WTC11 (cell line): ENCODE measurements at regions not wholly inside any gene's neighbourhood (a gene's known extent, or its start where the extent isn't known, plus 50 kb on each side); places are given as distances from the start of the nearest gene placed in this dataset.

ENCODE experiments used
- CBFB ChIP-seq: sonication (generic); formaldehyde crosslinking; IDR thresholded peaks from 2 replicates; pipeline ENCODE4 v1.8.1; 2022; ENCODE audit warnings: mild to moderate bottlenecking, low read depth, missing genetic modification reagents
- CTCF ChIP-seq: fragments of 200-600 bp; IDR thresholded peaks from 2 replicates; pipeline ENCODE4 v1.8.0; 2022; ENCODE audit warnings: antibody characterized with exemption
- E2F4 ChIP-seq: sonication (generic); formaldehyde crosslinking; IDR thresholded peaks from 2 replicates; pipeline ENCODE4 v1.8.1; 2022; ENCODE audit warnings: low read depth, mild to moderate bottlenecking, moderate library complexity, missing genetic modification reagents, borderline replicate concordance
- ELF4 ChIP-seq: sonication (generic); formaldehyde crosslinking; IDR thresholded peaks from 2 replicates; pipeline ENCODE4 v1.8.1; 2022; ENCODE audit warnings: low read depth, mild to moderate bottlenecking, moderate library complexity, missing genetic modification reagents
- FOXP4 ChIP-seq: sonication (generic); formaldehyde crosslinking; IDR thresholded peaks from 2 replicates; pipeline ENCODE4 v1.8.0; 2022; ENCODE audit warnings: mild to moderate bottlenecking, missing genetic modification reagents
- GRHL2 ChIP-seq: fragments of 250-450 bp; sonication (Bioruptor Pico); IDR thresholded peaks from 2 replicates; pipeline ENCODE4 v1.8.0; 2022; ENCODE audit warnings: mild to moderate bottlenecking, moderate library complexity; ENCODE audit not compliant: insufficient replicate concordance, severe bottlenecking
- KAT7 ChIP-seq: sonication (generic); formaldehyde crosslinking; IDR thresholded peaks from 2 replicates; pipeline ENCODE4 v1.8.1; 2023; ENCODE audit warnings: missing genetic modification reagents, mild to moderate bottlenecking, borderline replicate concordance
- MAX ChIP-seq: sonication (generic); formaldehyde crosslinking; IDR thresholded peaks from 2 replicates; pipeline ENCODE4 v1.8.0; 2022; ENCODE audit warnings: mild to moderate bottlenecking, missing genetic modification reagents
- NFYB ChIP-seq: sonication (generic); formaldehyde crosslinking; conservative IDR thresholded peaks from 2 replicates; pipeline ENCODE4 v1.8.0; 2022; ENCODE audit warnings: low read depth, missing genetic modification reagents
- NR2C2 ChIP-seq: sonication (generic); formaldehyde crosslinking; IDR thresholded peaks from 2 replicates; pipeline ENCODE4 v1.8.0; 2022; ENCODE audit warnings: mild to moderate bottlenecking, missing genetic modification reagents
- NR3C1 ChIP-seq: sonication (generic); formaldehyde crosslinking; conservative IDR thresholded peaks from 2 replicates; pipeline ENCODE4 v1.8.1; 2023; ENCODE audit warnings: low read depth, mild to moderate bottlenecking, missing genetic modification reagents
- TCF7 ChIP-seq: sonication (generic); formaldehyde crosslinking; IDR thresholded peaks from 2 replicates; pipeline ENCODE4 v1.8.0; 2022; ENCODE audit warnings: mild to moderate bottlenecking, low read depth, missing genetic modification reagents, moderate library complexity
- ZNF263 ChIP-seq: sonication (generic); formaldehyde crosslinking; IDR thresholded peaks from 2 replicates; pipeline ENCODE4 v1.8.1; 2022; ENCODE audit warnings: low read depth, mild to moderate bottlenecking, moderate library complexity, missing genetic modification reagents
- ZNF416 ChIP-seq: fragments of 250-450 bp; sonication (Bioruptor Pico); IDR thresholded peaks from 2 replicates; pipeline ENCODE4 v1.9.0; 2021; ENCODE audit warnings: mild to moderate bottlenecking, inconsistent platforms

GRCh38 chr4:35565640-35566039, 678.7 kb downstream of the ARAP2 start:
- TF ChIP-seq CTCF (no peak), MAX (CRISPR knock-in tag) (no peak), ZNF416 (CRISPR knock-in tag) (no peak), TCF7 (no peak), E2F4 (CRISPR knock-in tag) (no peak), ELF4 (CRISPR knock-in tag) (no peak), KAT7 (CRISPR knock-in tag) (no peak), NR2C2 (CRISPR knock-in tag) (no peak), NFYB (no peak), GRHL2 (CRISPR knock-in tag) (no peak), FOXP4 (no peak), NR3C1 (no peak), CBFB (CRISPR knock-in tag) (no peak), ZNF263 (CRISPR knock-in tag) (no peak)
